Lower leg skin (tissue), 4 donors: ENCODE measurements at regions not wholly inside any gene's neighbourhood (a gene's known extent, or its start where the extent isn't known, plus 50 kb on each side); places are given as distances from the start of the nearest gene placed in this dataset.
"Not testable (repeated sequence)": the region's sequence is repeated elsewhere in the genome, so short reads cannot be mapped to it uniquely, and the experiment has no call there.

Experiments
- DNase-seq, 2 donors: peaks; one replicate each; pipeline ENCODE4 v3.0.0-alpha.2; 2019; ENCODE audit warnings: low spot score in 2 of 2
- H3K4me3 ChIP-seq: fragments of 200-600 bp; sonication (generic); 2 replicates; pipeline ENCODE4 v1.5.1; 2017; ENCODE audit warnings: mild to moderate bottlenecking, low read depth; ENCODE audit not compliant: poor library complexity, severe bottlenecking
- POLR2A ChIP-seq, 2 donors: fragments of 450-650 bp; IDR thresholded peaks; one replicate each; pipeline ENCODE4 v1.6.1; 2016 to 2017; ENCODE audit warnings: antibody characterized with exemption in 2 of 2, mild to moderate bottlenecking in 1 of 2, moderate library complexity in 1 of 2
- WGBS, 2 donors: methylation state at CpG; one replicate each; pipeline ENCODE4 v1.1.5; 2018; 5-methylcytosine and 5-hydroxymethylcytosine counted together
- intact Hi-C: fragments of 100-400 bp; cut with DNase I; formaldehyde crosslinking; loops from one replicate; pipeline ENCODE4 v1.15.0; 2023; ENCODE audit warnings: low total_unique reads
- TF ChIP-seq, protein P1 (sequence below), 3 donors: fragments of 450-650 bp; IDR thresholded peaks; one replicate each; pipeline ENCODE4 v1.5.1; 2016; ENCODE audit warnings: antibody characterized with exemption in 3 of 3, mild to moderate bottlenecking in 3 of 3, moderate library complexity in 2 of 3

DNA sequence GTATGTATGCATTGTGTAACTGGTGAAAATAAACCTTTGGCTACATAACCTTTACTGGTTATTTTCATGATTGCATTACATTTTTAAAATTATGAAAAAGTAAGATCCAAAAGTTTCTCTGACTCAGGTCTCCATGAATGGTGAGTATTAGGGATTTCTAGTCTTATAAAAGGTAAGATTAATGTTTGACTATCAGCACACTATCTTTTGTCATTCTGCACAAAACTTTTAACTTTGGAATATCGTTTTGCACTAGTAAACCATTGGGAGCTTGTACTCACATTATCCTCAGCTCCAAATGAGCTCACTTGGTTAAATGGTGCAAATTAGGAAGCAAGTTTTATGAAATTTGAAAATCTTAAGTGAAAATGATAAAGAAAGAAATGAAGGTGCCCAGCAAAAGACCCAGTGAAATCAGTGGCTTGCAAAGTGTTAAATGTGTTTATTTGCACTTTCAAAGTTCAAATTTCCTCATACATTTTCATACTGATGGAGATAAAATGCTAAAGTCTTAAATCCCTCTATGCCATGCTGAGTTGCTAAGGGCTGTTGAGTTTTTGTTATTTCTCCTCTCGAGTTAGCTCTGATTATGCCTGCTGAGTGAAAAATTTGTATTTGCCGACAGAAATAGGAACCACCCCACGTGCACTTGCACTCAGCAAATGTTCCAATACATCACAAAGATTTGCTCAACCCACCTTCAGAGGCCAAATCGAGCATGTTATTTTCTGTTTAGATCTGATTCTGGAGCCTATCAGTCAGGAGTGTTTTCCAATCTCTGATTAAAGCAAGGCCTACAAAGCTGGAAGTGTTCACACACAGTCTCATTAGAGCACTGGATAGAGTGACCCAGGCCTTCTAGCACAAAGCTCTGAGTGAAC, 885.7 kb downstream of the NR2F1-AS1 start:
- intact Hi-C loops, result no loop called here
- 55 to 67% methylated on average over 5 of the region's 5 CpGs for WGBS, 2 donors
- no peak for TF ChIP-seq POLR2A (IDR thresholded peaks at IDR 0.05)
- TF ChIP-seq, protein P1, sequence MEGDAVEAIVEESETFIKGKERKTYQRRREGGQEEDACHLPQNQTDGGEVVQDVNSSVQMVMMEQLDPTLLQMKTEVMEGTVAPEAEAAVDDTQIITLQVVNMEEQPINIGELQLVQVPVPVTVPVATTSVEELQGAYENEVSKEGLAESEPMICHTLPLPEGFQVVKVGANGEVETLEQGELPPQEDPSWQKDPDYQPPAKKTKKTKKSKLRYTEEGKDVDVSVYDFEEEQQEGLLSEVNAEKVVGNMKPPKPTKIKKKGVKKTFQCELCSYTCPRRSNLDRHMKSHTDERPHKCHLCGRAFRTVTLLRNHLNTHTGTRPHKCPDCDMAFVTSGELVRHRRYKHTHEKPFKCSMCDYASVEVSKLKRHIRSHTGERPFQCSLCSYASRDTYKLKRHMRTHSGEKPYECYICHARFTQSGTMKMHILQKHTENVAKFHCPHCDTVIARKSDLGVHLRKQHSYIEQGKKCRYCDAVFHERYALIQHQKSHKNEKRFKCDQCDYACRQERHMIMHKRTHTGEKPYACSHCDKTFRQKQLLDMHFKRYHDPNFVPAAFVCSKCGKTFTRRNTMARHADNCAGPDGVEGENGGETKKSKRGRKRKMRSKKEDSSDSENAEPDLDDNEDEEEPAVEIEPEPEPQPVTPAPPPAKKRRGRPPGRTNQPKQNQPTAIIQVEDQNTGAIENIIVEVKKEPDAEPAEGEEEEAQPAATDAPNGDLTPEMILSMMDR (IDR thresholded peaks at IDR 0.05), result no peak
- no peak for DNase-seq
- H3K4me3 ChIP-seq, result no peak overlapping the region

DNA sequence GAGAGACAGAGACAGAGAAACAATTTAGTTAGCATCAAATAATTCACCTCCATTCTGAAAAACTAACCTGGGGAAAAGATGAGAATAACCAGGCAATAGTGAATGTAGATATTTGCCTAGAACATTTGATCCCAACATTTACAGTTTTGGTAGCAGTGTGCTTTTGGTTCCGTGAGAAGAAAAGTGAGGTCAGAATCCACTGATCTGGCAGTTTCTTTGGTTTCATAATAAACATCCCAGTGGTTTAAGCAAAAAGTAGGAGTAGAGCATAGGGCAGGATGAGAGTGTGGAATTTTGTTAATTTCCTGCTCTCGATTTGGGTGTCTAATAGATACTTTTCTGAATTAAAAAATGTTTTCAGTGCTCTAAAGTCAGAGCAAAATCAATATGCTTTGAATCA, 887.0 kb downstream of the NR2F1-AS1 start:
- no peak for DNase-seq
- 80 to 84% methylated on average over 2 of the region's 2 CpGs for WGBS, 2 donors
- intact Hi-C loops, result no loop called here

DNA sequence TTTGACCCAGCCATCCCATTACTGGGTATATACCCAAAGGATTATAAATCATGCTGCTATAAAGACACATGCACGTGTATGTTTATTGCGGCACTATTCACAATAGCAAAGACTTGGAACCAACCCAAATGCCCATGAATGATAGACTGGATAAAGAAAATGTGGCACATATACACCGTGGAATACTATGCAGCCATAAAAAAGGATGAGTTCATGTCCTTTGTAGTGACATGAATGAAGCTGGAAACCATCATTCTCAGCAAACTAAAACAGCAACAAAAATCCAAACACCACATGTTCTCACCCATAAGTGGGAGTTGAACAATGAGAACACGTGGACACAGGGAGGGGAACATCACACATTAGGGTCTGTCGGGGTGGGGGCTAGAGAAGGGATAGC, 889.1 kb downstream of the NR2F1-AS1 start:
- H3K4me3 ChIP-seq, DNase-seq, intact Hi-C loops: not testable (repeated sequence)
- WGBS, 2 donors, result 75 to 87% methylated on average over 5 of the region's 5 CpGs

More for the DNA sequence above, 887.0 kb downstream of the NR2F1-AS1 start:
- H3K4me3 ChIP-seq, result no peak overlapping the region
- TF ChIP-seq, protein P1 (IDR thresholded peaks at IDR 0.05), result no peak
- no peak for TF ChIP-seq POLR2A (IDR thresholded peaks at IDR 0.05)

DNA sequence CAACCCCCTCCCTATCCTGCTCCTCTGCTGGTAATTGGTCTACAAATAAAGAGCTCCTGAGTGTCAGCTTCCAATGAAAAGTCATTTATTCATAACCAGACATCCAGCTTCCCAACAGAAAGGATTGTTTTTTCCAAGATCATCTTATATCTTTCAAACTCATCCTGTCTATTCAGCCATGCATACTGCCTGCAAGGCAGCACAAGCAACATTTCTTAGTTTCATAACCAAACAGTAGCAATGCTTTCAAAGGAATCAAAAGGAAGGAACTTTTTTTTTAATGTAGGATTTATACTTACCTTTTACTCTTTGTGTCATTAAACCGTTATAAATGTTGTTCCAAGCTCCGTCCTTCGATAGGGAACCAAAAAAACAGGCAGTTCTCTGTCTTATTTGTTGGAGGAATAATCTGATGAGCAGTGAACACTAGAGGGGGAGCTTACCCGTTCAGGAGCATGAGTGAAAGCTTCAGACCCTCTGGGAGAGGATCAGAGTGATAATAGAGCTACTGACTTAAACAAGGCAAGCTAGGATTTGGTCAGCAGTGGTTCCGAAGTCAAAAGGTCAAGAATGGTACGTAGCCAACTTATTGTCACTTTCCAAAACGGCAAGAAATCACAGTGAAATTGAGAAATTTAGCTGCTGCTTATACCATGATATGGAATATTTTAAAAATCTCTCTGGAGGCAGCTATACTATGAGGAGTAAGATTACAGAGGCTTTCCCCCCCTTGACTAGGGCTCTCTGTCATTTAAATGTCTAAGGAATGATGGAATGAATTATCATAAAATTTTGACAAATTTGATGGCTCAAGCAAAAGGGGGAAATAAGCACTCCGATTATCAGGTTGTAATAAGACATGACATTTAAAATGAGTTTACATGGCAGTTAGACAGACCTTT, 892.9 kb downstream of the NR2F1-AS1 start:
- H3K4me3 ChIP-seq, result no peak overlapping the region
- TF ChIP-seq POLR2A (IDR thresholded peaks at IDR 0.05), result no peak
- TF ChIP-seq, protein P1 (IDR thresholded peaks at IDR 0.05), result no peak
- 29 to 38% methylated on average over 8 of the region's 8 CpGs for WGBS, 2 donors
- no peak for DNase-seq
- intact Hi-C loops, result no loop called here

DNA sequence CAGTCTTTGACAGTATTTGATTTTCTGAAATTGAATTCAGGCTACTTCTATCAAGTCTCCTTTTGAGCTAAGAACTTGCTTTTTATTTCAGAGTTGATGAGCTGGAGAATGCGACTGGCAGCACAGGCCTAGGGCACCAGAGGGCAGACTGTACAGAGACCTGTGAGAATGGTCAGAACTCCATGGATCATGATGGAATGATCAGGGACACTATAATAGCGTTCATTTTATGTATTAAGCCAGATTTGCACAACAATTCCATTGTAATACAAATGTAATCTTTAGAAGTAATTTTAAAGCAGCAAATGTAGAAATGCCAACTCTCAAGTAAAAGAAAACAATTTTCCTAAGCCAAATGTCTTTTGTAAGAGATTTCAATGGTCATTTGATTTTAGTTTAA, 902.4 kb downstream of the NR2F1-AS1 start:
- no peak for DNase-seq
- no peak overlapping the region for H3K4me3 ChIP-seq
- 62 to 67% methylated on average over 2 of the region's 2 CpGs for WGBS, 2 donors
- intact Hi-C loops, result no loop called here
- TF ChIP-seq, protein P1 (IDR thresholded peaks at IDR 0.05), result no peak
- TF ChIP-seq POLR2A (IDR thresholded peaks at IDR 0.05), result no peak
